ENCODE measurements at regions not wholly inside any gene's neighbourhood (a gene's known extent, or its start where the extent isn't known, plus 50 kb on each side); places are given as distances from the start of the nearest gene placed in this dataset.

DNA sequence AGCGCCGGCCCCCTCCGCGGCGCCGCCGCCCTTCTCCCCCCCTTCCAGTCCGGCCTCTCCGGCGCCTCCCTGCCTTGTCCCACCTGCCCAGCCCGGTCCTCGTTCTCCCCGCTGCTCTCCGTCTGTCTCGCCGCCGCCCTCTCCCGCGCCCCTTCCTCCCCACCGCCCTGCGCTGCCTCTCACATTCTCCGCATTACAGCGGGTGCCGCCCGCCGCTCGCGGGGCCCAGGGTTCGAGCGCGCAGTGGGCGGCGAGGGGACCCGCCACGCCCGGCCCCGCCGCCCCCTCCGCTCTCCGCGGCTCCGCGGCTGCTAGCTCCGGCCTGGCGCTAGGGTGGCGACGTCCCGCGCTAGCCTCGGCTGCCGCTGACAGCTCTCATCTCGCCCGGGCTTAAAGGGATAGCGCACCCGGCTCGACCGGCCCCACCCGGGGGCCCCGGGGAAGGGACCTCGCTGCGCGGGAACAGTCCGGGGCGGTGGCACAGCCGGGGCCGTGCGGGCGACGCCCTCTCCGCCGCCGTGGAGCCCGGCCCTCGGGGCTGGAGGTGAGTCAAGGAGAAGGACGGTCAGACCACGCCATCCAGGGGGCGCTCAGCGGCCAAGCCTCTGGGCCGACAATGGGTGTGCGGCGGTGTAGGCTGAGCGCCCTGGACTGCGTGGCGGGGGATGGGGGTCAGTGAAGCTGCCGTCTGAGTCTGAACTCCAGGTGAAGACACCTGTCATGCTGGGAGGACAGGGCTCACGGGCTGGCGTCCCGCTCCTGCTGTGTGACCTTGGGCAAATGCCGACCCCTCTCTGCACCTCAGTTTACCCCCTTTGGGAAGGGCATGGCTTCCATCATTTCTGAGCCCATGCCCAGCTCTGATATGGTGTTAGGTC is 187.4 kb upstream of the LINGO1 start:
- no peak for DNase-seq (ENCODE audit: low read depth)

DNA sequence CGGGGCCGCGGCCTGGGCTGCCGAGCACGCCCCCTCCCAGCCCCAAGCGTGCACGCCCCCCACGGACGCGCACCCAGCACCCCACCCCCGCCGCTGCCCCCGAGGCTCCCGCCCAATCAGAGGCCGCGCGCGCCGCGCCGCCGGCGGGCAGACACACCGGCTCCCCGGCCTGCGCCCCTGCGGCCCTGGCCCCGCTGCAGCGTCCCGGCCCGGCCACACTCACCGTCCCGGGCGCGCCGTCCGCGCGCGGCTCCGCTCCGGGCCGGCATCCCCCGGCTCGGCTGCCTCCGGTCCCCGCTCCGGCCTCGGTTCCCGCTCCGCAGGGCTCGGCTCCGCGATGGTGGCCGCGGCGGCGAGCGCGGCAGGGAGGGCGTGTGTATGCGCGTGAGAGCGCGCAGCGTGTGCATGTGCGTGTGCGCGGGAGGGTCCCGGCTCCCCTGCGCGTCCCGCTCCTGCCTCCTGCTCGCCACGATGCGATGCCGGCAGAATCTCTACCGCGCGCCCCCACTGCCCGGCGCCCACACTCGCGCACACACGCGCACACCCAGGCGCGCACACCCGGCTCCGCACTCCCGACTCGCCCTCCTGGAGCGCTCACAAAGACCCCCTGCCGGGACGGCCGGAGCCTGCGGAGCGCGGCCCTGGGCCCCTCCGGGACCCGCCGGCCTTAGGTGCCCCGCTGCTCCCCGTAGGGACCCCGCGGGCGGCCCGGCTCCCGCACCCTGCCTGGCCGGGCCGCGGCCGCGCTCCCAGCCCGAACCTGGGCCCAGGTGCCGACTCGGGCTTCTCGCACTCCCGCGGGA is 186.5 kb upstream of the LINGO1 start:
- no peak for DNase-seq (ENCODE audit: low read depth)

DNA sequence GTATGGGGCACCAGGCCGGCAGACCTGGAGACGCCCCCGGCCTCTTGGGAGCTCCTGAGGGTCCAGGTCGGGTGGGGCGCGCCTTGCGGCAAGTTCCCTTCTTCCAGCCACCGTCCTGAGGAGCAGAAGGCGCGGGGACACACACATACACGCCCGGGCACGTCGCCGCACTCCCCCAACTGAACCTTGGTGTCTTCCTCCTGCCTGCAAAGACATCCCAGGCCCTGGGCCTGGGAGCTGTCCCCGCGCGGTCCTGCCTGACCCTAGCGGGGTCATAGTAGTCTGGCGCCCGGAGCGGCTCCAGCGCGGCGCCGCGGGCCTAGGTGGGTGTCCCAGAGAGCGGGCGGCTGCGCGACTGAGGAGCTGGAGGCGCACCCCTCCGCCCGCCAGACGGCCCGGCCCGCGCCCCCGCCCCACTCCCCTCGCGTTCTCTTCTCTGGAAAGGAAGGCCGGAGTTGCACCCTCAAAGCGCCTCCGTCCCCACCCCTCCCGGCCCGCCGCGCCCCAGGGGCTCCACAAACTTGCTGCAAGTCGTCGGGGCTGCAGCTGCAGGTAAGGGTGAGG is 185.9 kb upstream of the LINGO1 start:
- no peak for DNase-seq (ENCODE audit: low read depth)

DNA sequence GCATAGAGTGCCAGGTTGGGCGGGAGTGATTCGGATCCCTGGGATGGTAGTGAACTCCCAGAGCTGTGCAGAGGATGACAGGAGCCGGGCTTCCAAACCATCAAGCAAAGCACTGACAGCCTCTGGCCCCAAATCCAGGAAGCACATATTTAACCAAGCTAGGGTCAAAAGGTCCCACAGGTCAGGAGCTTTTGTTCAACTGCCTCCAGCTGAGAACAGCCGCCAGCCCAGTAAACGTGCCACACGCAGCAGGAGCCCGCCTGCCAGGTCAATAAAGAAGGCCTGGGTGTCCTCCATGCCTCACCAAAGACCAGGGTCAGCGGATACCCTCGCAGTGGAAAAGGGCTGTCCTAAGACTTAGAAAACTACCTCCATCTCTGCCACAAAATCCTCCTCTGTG is 184.7 kb upstream of the LINGO1 start:
- DNase-seq (ENCODE audit: low read depth), result no peak

DNA sequence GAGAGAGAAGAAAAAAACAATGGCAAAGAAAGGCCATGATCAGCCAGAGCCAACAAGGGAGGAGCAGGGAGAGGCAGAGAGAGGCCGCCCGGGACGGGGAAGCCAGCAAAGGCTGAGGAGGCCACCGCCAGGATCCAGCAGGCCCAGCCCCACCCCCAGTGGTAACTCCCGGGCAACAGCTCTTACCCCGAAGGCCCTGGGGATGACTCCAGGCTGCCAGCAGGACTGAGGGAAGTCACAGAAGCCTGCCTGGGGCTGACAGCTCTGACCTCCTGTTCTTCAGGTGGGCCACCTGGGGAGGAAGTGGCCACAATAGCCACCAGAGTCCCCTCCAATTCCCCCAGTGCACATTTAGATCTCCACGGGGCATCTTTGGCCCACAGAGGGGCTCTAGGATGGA is 184.3 kb upstream of the LINGO1 start:
- DNase-seq (ENCODE audit: low read depth), result no peak

DNA sequence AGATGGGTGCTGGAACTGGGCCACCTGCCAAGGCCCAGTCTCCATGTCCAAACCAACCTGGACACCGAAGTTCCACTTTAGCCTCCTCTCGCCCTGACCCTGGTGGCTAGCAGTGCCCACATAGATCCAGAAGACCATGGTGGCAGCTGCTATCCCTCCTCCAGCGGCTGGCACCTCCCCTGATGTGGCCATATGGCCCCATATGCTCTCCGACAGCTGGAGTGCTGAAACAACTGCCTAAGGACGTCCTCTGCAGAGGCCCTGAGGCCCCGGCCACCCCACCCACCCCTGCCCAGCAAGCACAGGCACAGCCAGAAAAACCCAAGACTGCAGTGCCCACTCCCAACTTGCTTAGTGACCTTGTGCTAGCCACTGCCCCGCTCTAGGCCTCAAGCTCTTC is 182.3 kb upstream of the LINGO1 start:
- DNase-seq (ENCODE audit: low read depth), result no peak

DNA sequence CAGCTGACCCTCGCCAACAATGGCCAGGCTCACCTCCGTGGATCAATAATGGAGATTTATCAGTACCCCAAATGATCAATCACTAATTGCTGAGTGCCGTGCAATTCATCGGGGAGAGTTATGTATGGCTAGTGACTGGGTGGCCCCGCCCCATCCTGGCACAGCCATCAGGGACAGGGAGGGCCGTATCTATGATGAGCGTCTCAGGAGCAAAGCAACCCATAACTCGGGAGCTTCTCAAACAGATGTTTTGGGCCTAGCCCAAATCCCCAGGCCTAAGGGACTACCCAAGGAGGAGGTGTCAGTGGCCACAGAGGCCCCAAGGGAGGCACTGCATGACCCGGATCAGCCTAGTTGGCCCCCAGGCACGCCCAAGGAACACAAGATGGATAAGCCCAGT is 180.0 kb upstream of the LINGO1 start:
- no peak for DNase-seq (ENCODE audit: low read depth)

DNA sequence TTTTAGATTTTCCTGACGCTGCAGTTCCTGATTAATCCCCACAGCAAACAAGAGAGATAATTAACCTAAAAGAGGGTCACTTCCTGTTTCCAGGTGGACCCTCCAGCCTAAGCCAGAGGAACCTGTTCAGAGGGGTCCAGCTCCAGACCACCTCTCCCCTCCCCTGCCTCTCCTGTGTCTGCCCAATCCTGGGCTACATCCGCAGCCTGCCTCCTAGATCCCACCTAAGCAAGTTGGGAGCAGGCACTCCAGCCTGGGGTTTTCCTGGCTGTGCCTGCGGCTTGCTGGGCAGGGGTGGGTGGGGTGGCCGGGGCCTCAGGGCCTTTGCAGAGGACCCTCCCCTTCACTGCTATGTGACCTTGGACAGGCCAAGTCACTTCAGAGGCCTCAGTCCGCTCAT is 178.6 kb upstream of the LINGO1 start:
- no peak for DNase-seq (ENCODE audit: low read depth)

DNA sequence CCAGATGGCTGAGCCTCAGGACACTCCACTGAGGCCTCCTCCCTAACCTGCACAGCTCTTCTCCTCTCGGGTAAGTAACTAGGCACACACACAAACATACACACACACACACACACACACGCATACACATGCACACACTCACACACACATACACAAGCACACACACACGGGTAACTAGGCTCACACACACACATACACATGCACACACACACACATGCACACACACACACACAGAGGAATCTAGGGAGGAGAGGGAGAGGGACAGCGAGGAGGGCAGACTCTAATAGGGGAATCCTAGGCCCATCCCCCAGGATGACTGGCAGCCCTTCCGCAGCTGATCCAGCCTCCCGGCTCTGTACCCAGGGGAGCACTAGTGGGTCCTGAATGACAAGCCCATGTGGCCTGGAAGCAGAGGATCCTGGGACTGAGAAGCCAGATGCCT is 177.4 kb upstream of the LINGO1 start:
- no peak for DNase-seq (ENCODE audit: low read depth)

DNA sequence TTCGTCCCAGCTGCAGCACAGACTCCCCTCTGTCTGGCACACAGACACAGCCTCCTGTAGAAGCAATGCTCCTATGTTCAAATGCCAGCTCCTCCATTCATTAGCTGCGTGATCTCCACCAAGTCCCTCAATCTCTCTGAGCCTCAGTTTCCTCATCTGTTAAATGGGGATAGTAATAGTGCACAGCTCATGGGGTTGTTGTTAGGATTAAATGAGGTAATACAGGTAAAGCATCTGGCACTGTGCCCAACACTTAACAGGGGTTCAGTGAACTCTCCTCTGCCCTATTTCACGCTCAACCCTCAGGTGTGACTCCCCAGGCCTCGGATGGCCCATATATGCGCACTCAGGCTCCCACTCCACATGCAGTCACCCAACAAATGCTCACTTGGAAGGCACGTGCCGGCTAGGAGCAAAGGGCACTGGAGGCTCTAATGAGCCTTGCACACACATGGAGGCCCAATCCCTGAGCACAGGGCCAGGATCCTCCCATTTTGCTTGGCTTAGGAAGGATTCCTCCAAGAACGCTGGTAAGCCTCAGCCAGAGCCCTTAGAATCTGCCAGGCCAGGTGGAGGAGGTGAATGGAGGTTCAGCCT is 176.0 kb upstream of the LINGO1 start:
- DNase-seq (ENCODE audit: low read depth), result no peak

DNA sequence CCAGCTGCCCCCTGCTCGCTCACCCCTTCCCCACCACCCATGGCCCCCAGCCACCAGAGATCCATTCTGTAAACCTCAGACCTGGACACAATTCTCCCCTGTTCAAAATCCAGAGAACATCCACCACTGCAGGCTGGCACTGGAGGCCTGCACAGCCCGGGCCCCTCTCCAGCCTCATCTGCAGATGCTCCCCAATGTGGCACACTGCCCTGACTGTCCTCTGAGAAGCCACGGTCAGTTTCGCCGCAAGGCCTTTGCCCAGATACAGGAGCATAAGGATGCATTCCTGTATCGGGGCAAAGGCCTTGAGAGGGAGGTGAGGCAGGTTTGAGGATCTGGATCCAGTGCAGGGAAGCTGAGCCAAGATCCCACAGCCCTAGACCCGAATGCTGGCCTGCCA is 175.4 kb upstream of the LINGO1 start:
- no peak for DNase-seq (ENCODE audit: low read depth)

DNA sequence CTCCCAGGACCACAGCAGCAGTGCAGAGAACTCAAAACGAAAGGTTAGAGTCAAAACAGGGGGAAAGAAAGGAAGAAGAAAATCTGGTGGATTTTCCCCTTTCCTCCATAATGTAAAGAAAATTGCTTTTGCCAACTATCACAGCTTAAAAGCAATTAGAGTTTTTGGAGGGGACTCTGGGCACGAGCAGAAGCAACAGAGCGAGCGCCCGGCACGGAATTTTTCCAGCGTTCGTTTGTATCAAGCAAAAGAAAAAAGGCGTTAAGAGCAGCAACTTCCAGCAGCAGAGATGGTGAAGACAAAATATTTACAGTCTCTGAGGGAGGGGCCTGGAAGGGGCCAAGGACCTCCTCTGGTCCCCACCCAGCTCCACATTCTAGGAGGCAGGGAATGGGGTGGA is 174.9 kb upstream of the LINGO1 start:
- DNase-seq (ENCODE audit: low read depth), result no peak

DNA sequence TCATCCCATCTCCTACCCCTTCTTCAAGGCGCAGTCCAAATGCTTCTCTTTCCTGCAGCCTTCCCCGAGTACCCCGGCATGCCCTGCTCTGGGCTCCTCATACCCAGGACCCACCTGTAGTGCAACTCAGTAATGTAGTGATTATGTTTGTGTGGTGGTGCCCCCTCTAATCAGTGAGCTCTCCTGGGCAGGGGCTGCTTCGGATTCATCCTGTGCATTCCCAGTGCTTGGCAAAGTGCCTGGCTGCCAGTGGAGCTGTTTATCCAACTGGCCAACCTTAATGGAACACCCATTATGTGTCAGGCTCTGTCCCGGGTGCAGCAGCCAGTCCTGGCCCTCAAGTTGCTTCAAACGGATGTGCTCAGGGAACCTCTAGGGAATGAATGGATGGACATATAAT is 174.4 kb upstream of the LINGO1 start:
- no peak for DNase-seq (ENCODE audit: low read depth)

DNA sequence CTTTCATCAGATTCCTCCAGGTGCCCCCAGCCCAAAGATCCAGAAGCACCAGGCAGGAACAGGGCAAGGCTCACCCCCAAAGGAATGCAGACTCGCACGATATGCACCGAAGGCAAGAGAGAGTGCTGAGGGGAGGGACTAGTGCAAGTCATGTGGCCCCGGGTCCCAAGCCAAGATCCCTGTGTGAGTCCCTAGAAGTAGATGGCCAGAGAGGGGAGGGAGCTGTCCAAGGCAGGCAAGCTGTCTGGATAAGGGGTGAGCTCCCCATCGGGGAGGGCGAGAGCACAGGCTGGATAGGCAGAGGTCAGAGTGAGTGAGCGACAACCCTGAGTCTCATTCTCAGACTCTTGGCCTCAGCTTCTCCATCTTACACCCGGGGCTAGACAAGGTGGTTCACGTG is 171.5 kb upstream of the LINGO1 start:
- no peak for DNase-seq (ENCODE audit: low read depth)

DNA sequence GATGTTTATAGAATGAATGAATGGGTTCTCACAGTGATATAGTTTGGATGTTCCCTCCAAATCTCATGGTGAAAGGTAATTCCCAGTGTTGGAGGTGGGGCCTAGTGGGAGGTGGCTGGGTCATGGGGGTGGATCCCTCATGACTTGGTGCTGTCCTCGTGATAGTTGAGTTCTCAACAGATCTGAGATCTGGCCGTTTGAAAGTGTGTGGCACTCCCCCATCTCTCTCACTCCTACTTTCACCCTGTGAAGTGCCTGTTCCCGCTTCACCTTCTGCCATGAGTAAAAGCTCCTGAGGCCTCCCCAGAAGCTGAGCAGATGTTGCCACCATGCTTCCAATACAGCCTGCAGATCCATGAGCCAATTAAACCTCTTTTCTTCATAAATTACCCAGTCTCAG is 170.8 kb upstream of the LINGO1 start:
- no peak for DNase-seq (ENCODE audit: low read depth)

DNA sequence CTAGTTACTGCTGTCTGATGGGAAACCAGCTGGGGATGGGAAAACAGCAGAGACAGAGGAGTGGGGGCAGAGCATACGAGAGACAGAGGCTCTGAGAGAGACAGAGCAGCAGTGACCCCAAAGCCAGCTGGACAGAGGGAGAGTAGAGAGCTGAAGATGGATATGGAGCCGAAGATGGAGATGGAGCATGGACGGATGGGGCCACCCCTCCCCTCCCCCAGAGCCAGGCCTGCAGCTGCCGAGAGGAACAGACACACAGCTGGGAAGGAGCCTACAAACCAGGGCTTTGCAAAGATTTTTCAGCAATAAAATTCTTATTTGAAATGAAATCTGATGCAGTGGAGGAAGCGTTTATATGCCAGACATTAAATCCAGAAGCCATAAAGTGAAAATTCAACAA is 167.6 kb upstream of the LINGO1 start:
- DNase-seq (ENCODE audit: low read depth), result no peak

DNA sequence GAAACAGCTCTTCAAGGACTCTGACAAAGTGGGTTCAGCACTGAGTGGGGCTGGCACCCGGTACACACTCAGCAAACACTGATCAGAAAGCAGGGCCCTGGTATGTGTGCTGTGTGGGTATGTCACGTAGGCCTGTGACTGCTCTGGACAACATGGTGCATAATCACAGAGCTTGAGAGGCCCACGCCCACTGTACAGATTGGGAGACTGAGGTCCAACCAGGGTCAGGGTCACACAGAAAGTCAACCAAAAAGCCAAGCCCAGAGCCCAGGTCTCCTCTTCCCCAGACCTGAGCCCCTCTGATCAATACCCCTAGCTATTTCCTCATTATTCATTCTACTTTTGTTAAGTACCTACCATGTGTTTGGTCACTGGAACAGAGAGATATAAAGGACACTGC is 166.1 kb upstream of the LINGO1 start:
- no peak for DNase-seq (ENCODE audit: low read depth)

DNA sequence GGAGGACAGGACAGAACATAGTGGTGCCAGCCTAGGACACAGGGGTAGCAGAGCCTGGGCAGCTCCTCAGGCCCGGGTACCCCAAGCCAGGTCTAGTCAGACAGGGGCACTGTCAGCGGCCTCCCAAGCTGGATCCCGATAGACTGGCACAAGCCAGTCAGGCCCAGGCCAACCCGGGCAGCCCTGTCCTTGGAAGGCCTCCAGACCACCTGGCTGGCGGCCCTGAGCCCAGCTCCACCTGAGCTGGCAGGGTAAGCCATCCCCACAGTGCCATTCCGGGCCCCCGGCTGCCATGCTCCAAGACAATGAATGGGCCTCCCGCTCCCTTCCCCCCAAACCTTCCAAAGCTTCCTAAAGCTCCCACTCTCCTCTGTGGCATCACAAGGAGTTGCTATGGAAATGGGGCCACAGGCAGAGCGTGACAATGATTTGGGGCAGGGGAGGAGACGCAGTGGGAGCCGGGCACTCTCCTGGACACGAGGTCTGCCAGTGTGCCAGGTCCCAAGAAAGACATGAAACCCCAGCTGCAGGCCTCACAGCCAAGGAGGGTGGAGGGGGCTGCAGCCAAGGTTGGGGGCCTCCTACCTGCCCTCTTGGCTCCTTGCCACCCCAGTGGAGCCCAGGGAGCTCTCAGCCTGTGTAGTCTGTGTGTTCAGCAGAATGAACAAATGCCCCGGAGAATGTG is 165.6 kb upstream of the LINGO1 start:
- no peak for DNase-seq (ENCODE audit: low read depth)

DNA sequence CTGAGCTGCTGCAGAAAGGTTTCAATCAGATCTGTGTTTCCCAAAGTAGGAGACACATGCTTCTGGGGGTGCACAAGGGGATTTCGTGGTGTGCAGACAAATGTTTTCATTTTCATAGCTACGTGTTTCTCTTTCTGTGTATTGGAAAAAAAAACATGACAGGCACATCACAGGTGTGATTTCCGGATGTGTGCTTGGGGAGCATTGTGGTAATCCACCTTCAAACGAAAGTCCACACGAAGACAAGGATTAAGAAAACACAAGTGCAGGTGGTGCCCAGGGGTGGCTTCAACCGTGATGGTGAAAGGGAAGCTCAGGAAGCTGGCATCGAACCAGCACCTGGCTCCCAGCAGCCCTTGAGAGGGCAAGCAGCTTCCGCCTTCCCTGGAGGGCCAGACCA is 164.6 kb upstream of the LINGO1 start:
- DNase-seq (ENCODE audit: low read depth), result no peak

DNA sequence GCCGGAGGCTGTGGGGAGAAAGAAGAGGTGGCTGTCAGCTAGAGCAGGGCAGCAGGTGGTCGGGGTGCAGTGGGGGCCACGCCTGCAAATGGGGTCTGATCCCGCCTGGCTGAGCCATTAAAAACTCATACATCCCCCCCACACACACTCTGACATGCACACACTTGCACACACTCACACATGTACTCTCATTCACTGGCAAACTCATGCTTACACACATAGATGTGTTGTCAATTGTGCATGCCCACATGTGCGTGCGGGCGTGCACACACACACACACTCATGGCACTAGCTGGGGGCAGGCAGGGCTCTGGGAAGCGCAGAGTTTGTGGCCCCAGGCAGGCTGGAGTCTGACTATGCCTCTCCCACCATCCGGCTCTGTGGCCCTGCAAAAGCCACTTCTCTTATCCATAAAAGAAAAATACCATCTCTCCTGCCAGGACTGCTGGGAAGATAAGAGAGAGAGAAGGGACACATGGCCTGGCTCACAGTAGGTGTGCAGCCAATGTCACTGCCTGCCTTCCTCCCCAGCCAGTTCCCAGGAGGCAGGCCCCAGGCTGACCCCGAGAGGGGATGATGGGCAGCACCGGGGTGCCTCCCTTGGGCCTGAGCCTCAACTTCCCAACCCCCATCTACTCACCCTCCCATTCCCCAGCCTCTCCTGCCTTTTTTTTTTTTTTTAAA is 163.5 kb upstream of the LINGO1 start:
- no peak for DNase-seq (ENCODE audit: low read depth)

DNA sequence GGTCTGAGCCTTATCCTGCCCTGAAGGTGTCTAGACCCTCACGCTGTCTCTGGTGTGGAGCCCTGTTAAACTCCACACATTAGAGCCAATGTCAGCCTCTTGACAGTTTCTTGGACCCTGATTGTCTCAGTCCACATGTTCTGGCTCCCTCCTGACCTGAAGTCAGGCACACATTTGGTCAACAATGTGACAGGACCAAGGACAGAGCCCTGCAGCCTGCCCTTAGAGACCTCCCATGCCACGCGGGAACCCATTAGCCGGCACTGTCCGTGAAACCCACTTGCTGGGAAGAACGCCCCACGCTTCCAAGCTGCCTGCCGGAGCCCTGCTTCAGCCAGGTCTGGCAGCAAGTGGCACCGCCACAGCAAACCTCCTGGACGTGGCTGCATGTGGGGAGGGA is 162.7 kb upstream of the LINGO1 start:
- DNase-seq (ENCODE audit: low read depth), result no peak

DNA sequence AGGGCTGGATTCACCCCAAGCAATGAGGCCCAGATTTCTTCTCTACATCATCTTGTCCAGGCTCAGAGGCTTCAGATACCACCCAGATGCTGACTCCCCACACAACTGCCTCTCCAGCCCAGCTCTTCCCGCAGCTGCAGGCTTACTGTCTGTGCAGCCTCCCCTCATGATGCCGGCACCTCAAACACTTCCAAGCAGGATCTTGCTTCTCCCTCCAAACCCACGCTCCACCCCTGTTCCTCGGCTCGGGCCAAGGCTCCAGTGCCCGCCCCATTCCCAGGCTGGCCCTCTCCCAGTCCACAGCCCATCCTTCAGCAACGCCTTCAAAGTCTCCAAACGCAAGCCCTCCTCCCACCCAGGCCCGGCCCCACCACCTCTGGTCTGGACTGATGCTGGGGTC is 159.2 kb upstream of the LINGO1 start:
- no peak for DNase-seq (ENCODE audit: low read depth)

All from activated T-cell treated with anti-CD3 and anti-CD28 coated beads for 1 hour (primary cell).